Endothelial cell (in vitro differentiated cells): ENCODE measurements at regions not wholly inside any gene's neighbourhood (a gene's known extent, or its start where the extent isn't known, plus 50 kb on each side); places are given as distances from the start of the nearest gene placed in this dataset.

Experiments
- DNase-seq: peaks from one replicate; pipeline ENCODE4 v3.0.0; 2021; ENCODE audit warnings: low spot score
- H3K27ac Mint-ChIP-seq: one replicate; pipeline ENCODE4 v1.8.0; 2021; ENCODE audit warnings: mixed read lengths, inconsistent platforms; ENCODE audit not compliant: unreplicated experiment
- H3K27me3 Mint-ChIP-seq: one replicate; pipeline ENCODE4 v1.8.0; 2021; ENCODE audit warnings: mild to moderate bottlenecking, moderate library complexity, mixed read lengths, inconsistent platforms; ENCODE audit not compliant: unreplicated experiment
- H3K36me3 Mint-ChIP-seq: one replicate; pipeline ENCODE4 v1.8.0; 2021; ENCODE audit warnings: mild to moderate bottlenecking, low read depth, mixed read lengths, inconsistent platforms; ENCODE audit not compliant: unreplicated experiment
- H3K4me1 Mint-ChIP-seq: one replicate; pipeline ENCODE4 v1.8.0; 2021; ENCODE audit warnings: mild to moderate bottlenecking, mixed read lengths, inconsistent platforms; ENCODE audit not compliant: unreplicated experiment
- H3K4me3 Mint-ChIP-seq: one replicate; pipeline ENCODE4 v1.8.0; 2021; ENCODE audit warnings: mild to moderate bottlenecking, mixed read lengths, inconsistent platforms; ENCODE audit not compliant: unreplicated experiment
- H3K9me3 Mint-ChIP-seq: one replicate; pipeline ENCODE4 v1.8.0; 2021; ENCODE audit warnings: mixed read lengths, inconsistent platforms; ENCODE audit not compliant: unreplicated experiment
- TF ChIP-seq, protein P1 (sequence below): fragments of 200-600 bp; sonication (generic); IDR thresholded peaks from one replicate; pipeline ENCODE4 v1.5.0; 2021; ENCODE audit warnings: antibody characterized with exemption; ENCODE audit not compliant: unreplicated experiment

DNA sequence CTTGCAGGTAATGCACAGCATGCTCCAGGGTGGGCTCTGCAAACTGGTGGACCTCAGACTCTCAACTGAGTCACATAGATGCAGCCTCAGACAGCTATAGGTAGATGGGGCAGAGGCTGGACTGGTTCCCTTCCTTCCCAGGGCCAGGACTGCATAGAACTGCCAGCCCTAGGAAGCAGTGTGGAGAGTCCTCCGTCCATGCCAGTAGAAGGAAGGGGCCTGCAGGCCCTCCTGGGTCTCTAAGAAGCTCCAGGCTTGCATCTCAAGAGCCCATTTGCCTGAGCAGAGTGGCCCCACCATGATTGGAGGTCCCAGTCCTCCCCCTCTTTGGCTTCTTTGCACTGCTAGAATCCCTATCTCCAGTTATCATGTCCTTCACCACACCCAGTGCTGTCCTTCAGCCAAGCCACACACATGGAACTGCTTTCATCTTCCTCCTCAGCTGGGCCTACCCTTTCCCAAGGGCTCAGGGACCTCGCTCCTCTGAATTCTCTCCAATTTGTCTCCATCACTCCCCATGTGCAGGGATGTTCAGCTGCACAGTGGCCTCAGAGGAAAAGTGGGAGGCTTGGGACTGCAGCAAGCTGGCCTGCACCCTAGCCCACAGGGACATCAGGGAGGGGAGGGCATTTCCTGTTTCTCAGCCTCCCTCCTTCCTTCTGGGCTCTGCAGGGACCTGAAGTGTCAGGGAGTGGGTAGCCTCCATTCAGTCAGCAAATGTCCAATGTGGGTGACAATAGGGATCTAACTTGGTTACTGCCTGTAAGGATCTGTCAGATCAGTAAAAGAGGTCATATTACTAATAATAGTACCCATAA is 146.0 kb downstream of the PJA1 start:
- TF ChIP-seq, protein P1, sequence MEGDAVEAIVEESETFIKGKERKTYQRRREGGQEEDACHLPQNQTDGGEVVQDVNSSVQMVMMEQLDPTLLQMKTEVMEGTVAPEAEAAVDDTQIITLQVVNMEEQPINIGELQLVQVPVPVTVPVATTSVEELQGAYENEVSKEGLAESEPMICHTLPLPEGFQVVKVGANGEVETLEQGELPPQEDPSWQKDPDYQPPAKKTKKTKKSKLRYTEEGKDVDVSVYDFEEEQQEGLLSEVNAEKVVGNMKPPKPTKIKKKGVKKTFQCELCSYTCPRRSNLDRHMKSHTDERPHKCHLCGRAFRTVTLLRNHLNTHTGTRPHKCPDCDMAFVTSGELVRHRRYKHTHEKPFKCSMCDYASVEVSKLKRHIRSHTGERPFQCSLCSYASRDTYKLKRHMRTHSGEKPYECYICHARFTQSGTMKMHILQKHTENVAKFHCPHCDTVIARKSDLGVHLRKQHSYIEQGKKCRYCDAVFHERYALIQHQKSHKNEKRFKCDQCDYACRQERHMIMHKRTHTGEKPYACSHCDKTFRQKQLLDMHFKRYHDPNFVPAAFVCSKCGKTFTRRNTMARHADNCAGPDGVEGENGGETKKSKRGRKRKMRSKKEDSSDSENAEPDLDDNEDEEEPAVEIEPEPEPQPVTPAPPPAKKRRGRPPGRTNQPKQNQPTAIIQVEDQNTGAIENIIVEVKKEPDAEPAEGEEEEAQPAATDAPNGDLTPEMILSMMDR = no peak
- H3K4me3 Mint-ChIP-seq = no peak overlapping the region
- H3K27me3 Mint-ChIP-seq = no peaks in the 10 kb centered on the region
- no peaks in the 10 kb centered on the region for H3K36me3 Mint-ChIP-seq
- no peak overlapping the region for H3K27ac Mint-ChIP-seq
- no peaks in the 10 kb centered on the region for H3K9me3 Mint-ChIP-seq
- no peaks in the 10 kb centered on the region for H3K4me1 Mint-ChIP-seq
- DNase-seq = no peak

DNA sequence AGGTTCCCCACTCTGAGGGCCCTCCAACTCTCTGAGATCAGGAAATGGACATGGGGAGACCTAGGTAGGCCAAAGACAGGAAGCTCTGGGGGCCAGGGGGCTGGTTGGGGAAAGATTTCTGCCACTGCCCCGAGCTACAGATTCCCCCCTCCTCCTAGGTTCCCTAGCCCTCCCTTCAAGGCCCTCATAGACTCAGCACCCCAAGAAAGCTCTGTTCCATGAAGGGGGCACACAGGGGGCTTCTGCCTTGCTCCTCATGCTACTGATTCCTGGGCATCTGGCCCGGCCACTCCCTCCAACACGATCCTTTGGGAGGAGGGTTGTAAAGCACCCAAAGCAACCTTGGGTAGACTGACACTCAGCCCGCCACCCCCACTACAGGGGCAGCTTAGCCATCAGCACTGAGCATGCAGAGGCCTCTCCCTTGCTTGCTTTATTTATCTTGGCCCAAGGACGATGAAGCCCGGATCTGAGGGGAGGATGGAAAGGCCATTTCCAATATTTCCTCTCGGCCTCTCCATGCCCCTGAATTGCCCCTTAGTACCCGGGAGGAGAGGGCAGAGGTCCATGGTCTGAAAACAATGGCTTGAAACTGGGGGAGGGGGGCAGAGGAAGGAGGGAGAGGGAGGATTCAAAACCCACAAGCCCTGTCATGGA is 146.7 kb downstream of the PJA1 start:
- no peak for DNase-seq

DNA sequence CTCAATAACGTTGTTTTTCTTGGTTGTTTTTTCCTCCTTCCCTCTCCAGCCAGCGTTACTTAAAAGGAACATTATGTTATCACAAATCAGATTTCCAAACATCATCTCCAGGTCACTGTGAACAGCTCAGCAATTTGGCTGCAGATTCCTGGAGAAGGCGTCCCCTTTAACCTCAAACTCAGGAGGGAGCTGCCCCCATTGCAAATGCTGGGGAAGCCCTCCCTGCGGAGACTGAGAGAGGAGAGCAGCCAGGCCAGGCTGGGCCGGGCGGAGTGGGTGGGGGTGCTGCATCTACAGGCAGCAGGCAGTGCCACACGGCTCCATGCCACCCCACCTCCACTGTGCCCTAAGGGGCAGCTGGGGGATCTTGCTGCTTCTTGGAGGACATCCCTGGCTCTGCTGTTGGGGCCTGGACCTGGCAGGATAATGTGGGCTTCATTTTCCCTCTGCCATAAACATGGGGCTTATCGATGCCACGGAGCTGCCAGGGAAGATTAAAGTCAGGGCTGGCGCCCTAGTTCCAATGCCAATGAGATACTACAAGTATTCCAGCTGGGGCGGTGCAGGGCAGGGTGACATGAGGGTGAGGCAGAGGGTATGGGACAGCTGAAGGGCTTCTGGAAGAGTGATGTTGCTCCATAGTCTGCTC is 148.8 kb downstream of the PJA1 start:
- Mint-ChIP-seq H3K4me3 (no peak overlapping the region), H3K4me1 (no peaks in the 10 kb centered on the region), H3K27ac (no peak overlapping the region), H3K9me3 (no peaks in the 10 kb centered on the region), H3K36me3 (no peaks in the 10 kb centered on the region), H3K27me3 (no peaks in the 10 kb centered on the region)
- DNase-seq = no peak
- TF ChIP-seq, protein P1 = no peak

More for the DNA sequence above, 146.7 kb downstream of the PJA1 start:
- Mint-ChIP-seq H3K4me3 (no peak overlapping the region), H3K4me1 (no peaks in the 10 kb centered on the region), H3K9me3 (no peaks in the 10 kb centered on the region), H3K27me3 (no peaks in the 10 kb centered on the region), H3K27ac (no peak overlapping the region), H3K36me3 (no peaks in the 10 kb centered on the region)
- TF ChIP-seq, protein P1 = no peak

DNA sequence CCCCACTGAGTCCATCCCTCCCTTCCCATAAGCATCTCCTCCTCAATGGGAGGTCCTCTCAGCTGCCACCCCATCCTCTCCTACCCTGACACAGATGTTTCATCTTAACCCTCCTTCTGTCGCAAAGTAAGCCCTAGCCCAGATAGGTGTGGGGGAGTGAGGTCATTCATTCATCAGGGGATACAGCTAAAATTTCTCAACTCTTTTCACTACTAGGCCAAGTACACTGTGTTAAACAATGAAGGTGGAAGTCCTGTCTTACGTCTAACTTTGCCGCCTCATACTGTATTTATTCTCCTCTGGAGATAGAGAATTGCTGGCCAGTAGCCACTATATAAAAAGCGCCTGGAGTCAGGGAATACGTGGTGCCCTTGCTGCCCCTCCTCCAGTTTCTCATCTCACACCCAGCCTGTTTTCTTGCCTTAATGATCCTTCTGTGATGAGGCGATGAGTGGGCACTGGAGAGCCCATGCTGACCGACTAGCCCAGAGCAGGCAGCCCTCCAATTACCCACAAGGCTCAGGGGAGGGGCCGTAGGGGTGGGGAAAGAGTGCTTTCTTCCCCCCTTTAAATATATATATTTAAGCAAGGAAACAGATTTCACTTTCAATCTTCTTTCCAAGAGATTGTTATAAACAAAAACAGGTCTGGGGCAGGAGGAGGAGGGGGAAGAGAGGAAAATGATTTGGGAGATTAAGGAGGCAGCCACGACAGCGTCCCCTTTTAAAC is 149.5 kb downstream of the PJA1 start:
- no peak for DNase-seq
- no peaks in the 10 kb centered on the region for H3K9me3 Mint-ChIP-seq
- no peak overlapping the region for H3K4me3 Mint-ChIP-seq
- no peak overlapping the region for H3K27ac Mint-ChIP-seq
- TF ChIP-seq, protein P1 = no peak
- H3K27me3 Mint-ChIP-seq = no peaks in the 10 kb centered on the region
- no peaks in the 10 kb centered on the region for H3K36me3 Mint-ChIP-seq
- H3K4me1 Mint-ChIP-seq = no peaks in the 10 kb centered on the region
